ENCODE measurements at regions not wholly inside any gene's neighbourhood (a gene's known extent, or its start where the extent isn't known, plus 50 kb on each side); places are given as distances from the start of the nearest gene placed in this dataset.
A peak's percentile ranks its signal among the peaks of the same experiment; 100 is the strongest.
"Not testable (repeated sequence)": the region's sequence is repeated elsewhere in the genome, so short reads cannot be mapped to it uniquely, and the experiment has no call there.

DNA sequence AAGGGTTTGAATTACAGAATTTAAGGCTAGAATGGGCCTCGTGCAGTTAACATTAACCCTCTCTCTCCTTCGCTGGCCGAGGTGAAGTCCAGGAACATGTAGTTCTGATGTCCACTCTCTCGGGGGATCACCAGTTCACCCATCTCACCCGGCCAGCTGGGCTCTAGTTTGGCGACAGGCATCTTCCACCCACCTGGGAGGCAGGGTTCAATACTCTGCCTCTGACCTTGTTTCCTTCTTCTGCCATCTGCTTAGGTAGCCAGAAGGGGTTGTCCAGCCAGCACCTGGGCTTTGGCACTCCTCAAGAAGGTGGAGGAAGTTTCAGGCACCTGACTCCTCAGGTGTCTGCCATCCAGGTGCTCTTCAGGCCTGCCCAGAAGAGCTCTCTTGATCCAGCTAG is 2857.8 kb downstream of the RPIA start:
- intact Hi-C loops (cut with DNase I); H3K36me3 ChIP-seq; H3K9me3 ChIP-seq; H3K4me3 ChIP-seq; H3K27ac ChIP-seq; H3K27me3 ChIP-seq; H3K4me1 ChIP-seq: not testable (repeated sequence)
- DNase-seq (ENCODE audit: extremely low spot score in 2 of 2): peak in 1 of 2 donors; percentile 52

DNA sequence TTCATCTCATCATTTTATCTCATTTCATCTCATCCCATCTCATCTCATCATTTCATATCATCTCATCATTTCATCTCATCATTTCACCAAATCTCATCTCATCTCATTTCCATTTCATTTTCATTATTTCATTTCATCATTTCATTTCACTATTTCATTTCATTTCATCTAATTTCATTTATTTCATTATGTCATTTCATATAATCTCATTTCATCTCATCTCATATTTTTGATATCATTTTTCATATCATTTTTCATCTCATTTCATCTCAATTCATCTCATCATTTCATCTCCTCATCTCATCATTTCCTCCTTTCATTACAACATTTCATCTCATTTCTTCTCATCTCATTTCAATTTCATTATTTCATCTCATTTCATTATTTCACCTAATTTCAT is 2866.8 kb downstream of the RPIA start:
- H3K27me3 ChIP-seq; H3K4me3 ChIP-seq; H3K4me1 ChIP-seq; DNase-seq (ENCODE audit: extremely low spot score in 2 of 2); H3K27ac ChIP-seq; H3K9me3 ChIP-seq; H3K36me3 ChIP-seq; intact Hi-C loops (cut with DNase I): not testable (repeated sequence)

- DNase-seq (ENCODE audit: extremely low spot score in 2 of 2); intact Hi-C loops (cut with DNase I); H3K27ac ChIP-seq; H3K4me3 ChIP-seq; H3K4me1 ChIP-seq; H3K27me3 ChIP-seq; H3K36me3 ChIP-seq; H3K9me3 ChIP-seq: not testable (repeated sequence)
Observed at GRCh38 chr2:91559269-91559668, 2867.8 kb downstream of the RPIA start.

DNA sequence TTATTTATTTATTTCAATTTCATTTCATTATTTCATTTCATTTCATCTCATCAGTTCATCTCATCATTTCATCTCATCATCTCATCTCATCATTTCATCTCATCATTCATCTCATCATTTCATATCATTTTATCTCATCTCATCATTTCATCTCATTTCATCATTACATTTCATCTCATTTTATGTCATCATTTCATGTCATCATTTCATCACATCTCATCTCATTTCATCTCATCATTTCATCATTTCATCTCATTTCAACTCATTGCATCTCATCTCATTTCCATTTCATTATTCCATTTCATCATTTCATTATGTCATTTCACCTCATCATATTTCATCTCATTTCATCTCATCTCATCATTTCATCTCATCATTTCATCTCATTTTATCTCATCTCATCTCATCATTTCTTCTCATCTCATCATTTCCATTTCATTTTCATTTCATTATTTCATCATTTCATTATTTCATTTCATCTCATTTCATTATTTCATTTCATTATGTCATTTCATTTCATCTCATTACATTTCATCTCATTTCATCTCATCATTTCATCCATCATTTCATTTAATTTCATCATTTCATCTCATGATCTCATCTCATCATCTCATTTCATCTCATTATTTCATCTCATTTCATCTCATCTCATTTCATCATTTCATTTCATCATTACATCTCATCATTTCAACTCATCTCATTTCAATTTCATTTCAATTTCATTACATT is 2868.6 kb downstream of the RPIA start:
- H3K27me3 ChIP-seq; H3K36me3 ChIP-seq; H3K4me1 ChIP-seq; H3K4me3 ChIP-seq; H3K9me3 ChIP-seq; intact Hi-C loops (cut with DNase I); DNase-seq (ENCODE audit: extremely low spot score in 2 of 2); H3K27ac ChIP-seq: not testable (repeated sequence)

- H3K27ac ChIP-seq; H3K4me1 ChIP-seq; intact Hi-C loops (cut with DNase I); H3K36me3 ChIP-seq; H3K9me3 ChIP-seq; DNase-seq (ENCODE audit: extremely low spot score in 2 of 2); H3K4me3 ChIP-seq; H3K27me3 ChIP-seq: not testable (repeated sequence)
Observed at GRCh38 chr2:91562184-91562583, 2870.7 kb downstream of the RPIA start.

DNA sequence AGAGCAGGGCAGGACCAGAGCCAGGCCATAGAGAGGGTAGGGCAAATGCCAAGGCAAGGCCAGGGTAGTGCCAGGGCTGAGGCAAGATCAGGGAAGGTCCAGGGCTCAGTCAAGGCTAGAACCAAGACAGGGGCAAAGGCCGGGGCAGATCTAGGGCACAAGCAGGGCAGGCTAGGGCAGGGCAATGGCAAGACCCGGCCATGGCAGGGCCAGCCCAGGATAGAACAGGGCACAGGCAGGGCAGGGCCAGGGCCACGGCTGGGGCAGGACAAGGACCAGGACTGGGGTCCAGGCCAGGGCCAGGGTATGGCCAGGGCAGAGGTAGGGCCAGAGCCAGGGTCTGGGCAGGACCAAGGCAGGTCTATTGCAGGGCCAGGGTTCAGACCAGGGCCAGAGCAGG is 2873.2 kb downstream of the RPIA start:
- H3K36me3 ChIP-seq; H3K4me1 ChIP-seq; H3K4me3 ChIP-seq; H3K27me3 ChIP-seq; H3K27ac ChIP-seq; H3K9me3 ChIP-seq; intact Hi-C loops (cut with DNase I); DNase-seq (ENCODE audit: extremely low spot score in 2 of 2): not testable (repeated sequence)

DNA sequence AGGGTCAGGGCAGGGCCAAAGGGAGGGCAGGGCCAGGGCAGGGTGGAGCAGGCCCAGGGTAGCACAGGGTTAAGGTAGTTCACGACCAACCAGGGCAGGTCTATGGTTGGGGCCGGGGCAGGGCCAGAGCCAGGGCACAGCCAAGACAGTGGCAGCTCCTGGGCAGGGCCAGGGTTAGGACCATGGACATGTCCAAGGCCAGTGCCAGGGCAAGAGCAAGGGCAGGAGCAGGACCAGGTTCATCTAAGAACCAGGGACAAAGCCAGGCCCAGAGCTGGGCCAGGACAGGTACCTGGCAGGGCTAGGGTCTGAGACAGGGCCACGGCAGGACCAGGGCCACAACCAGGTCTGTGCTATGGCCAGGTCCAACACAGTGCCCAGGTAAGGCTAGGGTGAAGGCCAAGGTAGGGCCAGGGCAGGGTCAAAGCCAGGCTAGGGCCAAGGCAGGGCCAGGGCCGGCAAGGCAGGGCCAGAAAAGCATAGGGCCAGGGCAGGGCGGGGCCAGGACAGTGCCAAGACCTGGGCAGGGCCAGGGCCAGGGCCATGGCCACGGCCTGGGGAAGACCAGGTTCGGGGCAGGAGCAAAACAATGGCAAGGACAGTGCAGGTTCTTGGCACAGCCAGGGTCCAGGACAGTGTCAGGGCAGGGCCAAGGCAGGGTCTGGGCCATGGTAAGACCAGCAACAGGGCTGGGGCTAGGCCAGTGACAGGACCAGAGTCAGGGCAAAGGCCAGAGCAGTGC is 2874.4 kb downstream of the RPIA start:
- H3K36me3 ChIP-seq; H3K27me3 ChIP-seq; DNase-seq (ENCODE audit: extremely low spot score in 2 of 2); H3K4me3 ChIP-seq; H3K27ac ChIP-seq; H3K9me3 ChIP-seq; H3K4me1 ChIP-seq; intact Hi-C loops (cut with DNase I): not testable (repeated sequence)

GRCh38 chr2:91566611-91567010 is 2875.1 kb downstream of the RPIA start:
- H3K4me1 ChIP-seq; H3K4me3 ChIP-seq; H3K27me3 ChIP-seq; H3K9me3 ChIP-seq; intact Hi-C loops (cut with DNase I); H3K36me3 ChIP-seq; H3K27ac ChIP-seq: not testable (repeated sequence)
- peak; percentile 25 to 31 for DNase-seq (ENCODE audit: extremely low spot score in 2 of 2)

DNA sequence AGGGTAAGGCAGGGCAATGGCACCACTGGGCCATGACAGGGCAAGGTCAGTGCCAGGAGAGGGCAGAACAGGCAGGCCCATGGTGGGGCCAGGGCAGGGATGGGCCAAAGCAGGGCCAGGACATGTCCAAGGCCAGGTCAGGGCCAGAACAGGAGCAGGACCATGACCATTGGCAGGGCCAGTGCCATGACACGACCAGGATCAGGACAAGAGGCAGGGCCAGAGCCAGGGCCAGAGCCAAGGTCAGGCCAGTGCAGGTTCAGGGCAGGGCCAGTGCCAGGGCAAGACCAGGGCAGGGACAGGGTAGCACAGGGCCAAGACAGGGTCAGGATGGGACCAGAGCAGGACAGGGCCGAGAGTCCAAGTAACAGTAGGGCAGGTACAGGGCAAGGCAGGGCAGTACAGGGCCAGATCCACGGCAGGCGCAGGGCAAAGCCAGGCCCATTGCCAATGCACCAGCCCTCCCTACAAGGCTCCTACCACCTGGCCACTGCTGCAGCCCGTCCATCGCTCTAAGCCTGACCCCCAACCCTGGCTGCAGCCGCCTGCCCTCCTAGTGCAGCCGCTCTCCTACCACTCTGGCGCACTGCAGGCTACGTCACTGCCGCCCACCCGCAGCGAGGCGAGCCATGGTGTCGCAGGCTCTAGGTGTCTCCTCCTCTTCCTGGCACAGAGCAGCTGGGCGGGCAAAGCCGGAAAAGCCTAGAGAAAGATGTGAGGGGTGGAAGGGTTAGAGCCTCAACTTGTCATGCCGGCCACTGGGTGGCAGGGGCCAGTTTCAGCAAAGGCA is 2876.3 kb downstream of the RPIA start:
- peak in 1 of 2 donors; percentile 10 for DNase-seq (ENCODE audit: extremely low spot score in 2 of 2)
- H3K4me3 ChIP-seq; H3K36me3 ChIP-seq; intact Hi-C loops (cut with DNase I); H3K27me3 ChIP-seq; H3K9me3 ChIP-seq; H3K4me1 ChIP-seq; H3K27ac ChIP-seq: not testable (repeated sequence)

DNA sequence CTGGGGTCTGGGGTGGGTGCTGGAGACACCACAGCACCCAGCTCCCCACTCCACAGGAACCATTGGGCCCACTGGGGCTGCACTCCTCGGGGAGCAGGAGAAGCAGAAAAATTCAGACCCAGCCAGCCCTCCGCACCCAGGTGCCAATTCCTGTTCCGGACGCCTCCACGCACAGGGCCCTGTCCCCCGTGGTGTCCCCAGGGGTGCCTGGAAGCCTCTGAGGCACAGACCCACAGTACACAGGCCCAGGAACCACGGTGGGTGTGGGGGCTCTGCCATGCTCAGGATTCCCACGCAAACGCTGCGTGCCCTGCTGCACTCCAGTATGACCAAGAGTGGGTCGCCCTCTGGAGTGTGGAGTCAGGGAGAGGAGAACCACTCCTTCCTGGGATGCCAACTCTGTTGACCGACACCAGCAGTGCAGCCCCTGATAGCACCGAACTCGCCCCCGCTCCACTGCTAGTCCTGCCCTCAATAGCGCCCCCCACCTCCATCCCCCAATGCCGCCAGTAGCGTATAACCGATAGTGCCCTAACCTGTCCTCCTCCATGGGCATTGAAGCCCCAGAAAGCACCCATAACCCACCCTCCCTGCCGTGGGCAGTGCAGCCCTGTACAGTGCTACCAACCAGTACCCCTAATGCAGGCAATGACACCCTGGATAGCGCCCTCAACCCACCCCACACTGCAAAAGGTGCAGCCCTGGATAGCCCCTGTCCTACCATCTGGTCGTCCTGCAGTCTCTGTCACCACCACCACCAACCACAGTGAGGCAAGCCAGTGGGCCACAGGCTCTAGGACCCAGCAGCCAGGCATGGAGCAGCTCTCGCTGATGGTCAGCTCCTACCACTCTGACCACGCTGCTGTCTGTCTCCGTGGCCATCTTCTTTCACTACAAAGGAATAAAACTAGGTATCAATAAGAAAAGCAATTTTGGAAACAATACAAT is 2877.2 kb downstream of the RPIA start:
- H3K36me3 ChIP-seq; H3K4me1 ChIP-seq; H3K27ac ChIP-seq; H3K9me3 ChIP-seq; DNase-seq (ENCODE audit: extremely low spot score in 2 of 2); intact Hi-C loops (cut with DNase I); H3K27me3 ChIP-seq; H3K4me3 ChIP-seq: not testable (repeated sequence)

DNA sequence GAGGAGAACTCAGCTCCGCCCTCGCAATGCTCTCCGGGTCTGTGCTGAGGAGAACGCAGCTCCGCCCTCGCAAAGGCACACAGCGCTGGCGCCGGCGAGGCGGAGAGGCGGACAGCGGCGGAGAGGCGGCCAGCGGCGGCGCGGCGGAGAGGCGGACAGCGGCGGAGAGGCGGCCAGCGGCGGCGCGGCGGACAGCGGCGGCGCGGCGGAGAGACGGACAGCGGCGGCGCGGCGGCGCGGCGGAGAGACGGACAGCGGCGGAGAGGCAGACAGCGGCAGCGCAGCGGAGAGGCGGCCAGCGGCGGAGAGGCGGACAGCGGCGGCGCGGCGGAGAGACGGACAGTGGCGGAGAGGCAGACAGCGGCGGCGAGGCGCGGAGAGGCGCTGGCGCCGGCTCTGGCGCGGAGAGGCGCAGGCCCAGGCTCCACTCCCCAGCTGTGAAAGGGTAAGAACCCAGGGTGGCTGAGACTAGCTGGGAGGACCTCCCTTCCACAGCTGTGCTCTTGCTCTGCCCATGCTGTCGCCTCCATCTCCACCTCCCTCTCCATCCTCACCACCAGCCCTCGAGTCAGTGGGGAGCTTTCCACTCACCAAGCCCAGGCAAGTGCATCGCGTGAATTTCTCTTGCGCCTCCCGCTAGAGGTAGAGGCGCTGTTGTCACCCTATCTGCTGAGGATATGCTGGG is 2879.9 kb downstream of the RPIA start:
- H3K9me3 ChIP-seq; H3K27me3 ChIP-seq; H3K36me3 ChIP-seq; H3K4me3 ChIP-seq; H3K27ac ChIP-seq; intact Hi-C loops (cut with DNase I); H3K4me1 ChIP-seq: not testable (repeated sequence)
- peak; percentile 65 to 84 for DNase-seq (ENCODE audit: extremely low spot score in 2 of 2)

DNA sequence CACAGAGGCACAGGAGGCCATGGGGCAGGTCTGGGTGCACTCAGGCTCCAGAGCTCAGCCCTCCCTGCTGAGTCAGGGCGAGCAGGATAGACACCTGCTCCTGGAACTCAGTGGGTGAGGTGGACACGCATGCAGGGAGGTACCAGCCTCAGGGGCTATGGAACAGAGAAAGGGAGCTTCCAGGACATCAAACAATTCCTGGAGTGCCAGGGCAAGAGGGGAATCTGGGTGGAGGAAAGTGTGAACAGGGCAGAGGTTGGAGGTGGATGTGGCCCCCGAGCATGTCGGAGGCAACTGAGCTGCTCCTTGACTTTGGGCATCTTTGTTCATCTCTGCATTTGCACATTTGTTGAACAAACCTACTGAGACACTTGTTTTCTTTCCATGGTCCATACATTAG is 2881.5 kb downstream of the RPIA start:
- H3K4me1 ChIP-seq; DNase-seq (ENCODE audit: extremely low spot score in 2 of 2); intact Hi-C loops (cut with DNase I); H3K4me3 ChIP-seq; H3K9me3 ChIP-seq; H3K36me3 ChIP-seq; H3K27me3 ChIP-seq; H3K27ac ChIP-seq: not testable (repeated sequence)
